ENCODE measurements at regions not wholly inside any gene's neighbourhood (a gene's known extent, or its start where the extent isn't known, plus 50 kb on each side); places are given as distances from the start of the nearest gene placed in this dataset.

GRCh38 chr4:186481998-186482790 is 73.2 kb downstream of the MTNR1A start:
- peaks cover 5% of the 10 kb centered on the region for H3K4me1 Mint-ChIP-seq (ENCODE audit: low read depth, unreplicated experiment)
- TF ChIP-seq, protein P1, sequence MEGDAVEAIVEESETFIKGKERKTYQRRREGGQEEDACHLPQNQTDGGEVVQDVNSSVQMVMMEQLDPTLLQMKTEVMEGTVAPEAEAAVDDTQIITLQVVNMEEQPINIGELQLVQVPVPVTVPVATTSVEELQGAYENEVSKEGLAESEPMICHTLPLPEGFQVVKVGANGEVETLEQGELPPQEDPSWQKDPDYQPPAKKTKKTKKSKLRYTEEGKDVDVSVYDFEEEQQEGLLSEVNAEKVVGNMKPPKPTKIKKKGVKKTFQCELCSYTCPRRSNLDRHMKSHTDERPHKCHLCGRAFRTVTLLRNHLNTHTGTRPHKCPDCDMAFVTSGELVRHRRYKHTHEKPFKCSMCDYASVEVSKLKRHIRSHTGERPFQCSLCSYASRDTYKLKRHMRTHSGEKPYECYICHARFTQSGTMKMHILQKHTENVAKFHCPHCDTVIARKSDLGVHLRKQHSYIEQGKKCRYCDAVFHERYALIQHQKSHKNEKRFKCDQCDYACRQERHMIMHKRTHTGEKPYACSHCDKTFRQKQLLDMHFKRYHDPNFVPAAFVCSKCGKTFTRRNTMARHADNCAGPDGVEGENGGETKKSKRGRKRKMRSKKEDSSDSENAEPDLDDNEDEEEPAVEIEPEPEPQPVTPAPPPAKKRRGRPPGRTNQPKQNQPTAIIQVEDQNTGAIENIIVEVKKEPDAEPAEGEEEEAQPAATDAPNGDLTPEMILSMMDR (IDR thresholded peaks at IDR 0.05; ENCODE audit: partially characterized antibody, unreplicated experiment): no peak
- peaks cover 2% of the 10 kb centered on the region for H3K27me3 Mint-ChIP-seq (ENCODE audit: unreplicated experiment)
- DNase-seq: no peak
- H3K27ac Mint-ChIP-seq (ENCODE audit: unreplicated experiment): peak overlapping the region; percentile 54
- H3K9me3 Mint-ChIP-seq (ENCODE audit: unreplicated experiment): peaks cover 2% of the 10 kb centered on the region
- H3K4me3 Mint-ChIP-seq (ENCODE audit: unreplicated experiment): no peak overlapping the region
- H3K36me3 Mint-ChIP-seq (ENCODE audit: unreplicated experiment): no peaks in the 10 kb centered on the region

- Mint-ChIP-seq H3K9me3 (ENCODE audit: unreplicated experiment) (peaks cover 2% of the 10 kb centered on the region), H3K27ac (ENCODE audit: unreplicated experiment) (no peak overlapping the region), H3K4me3 (ENCODE audit: unreplicated experiment) (no peak overlapping the region), H3K36me3 (ENCODE audit: unreplicated experiment) (no peaks in the 10 kb centered on the region), H3K27me3 (ENCODE audit: unreplicated experiment) (no peaks in the 10 kb centered on the region), H3K4me1 (ENCODE audit: low read depth, unreplicated experiment) (no peaks in the 10 kb centered on the region)
- DNase-seq: no peak
- TF ChIP-seq, protein P1 (IDR thresholded peaks at IDR 0.05; ENCODE audit: partially characterized antibody, unreplicated experiment): no peak
Observed at GRCh38 chr4:186475202-186475601, 80.2 kb downstream of the MTNR1A start.

DNA sequence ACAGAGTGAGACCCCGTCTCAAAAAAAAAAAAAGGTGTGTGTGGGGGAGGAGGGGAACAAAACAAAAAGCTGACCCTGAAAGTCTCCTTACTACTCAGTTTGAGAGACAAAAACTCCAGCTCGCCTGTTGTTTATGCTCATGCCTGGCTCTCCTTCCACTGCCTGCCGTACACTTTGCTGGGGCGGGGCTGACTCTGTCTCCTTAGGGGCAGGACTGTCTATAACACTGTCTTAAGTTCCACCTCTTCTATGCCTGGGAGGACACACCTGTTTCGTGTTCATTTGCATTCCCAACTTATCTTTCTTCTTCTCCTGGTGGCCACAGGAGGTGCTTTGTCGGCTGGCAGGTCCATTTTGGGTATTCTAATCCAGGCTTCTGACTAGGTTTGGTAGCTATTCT is 81.4 kb downstream of the MTNR1A start:
- TF ChIP-seq, protein P1 (IDR thresholded peaks at IDR 0.05; ENCODE audit: partially characterized antibody, unreplicated experiment): no peak
- H3K4me1 Mint-ChIP-seq (ENCODE audit: low read depth, unreplicated experiment): no peaks in the 10 kb centered on the region
- no peak overlapping the region for H3K27ac Mint-ChIP-seq (ENCODE audit: unreplicated experiment)

GRCh38 chr4:186472948-186473347 is 82.4 kb downstream of the MTNR1A start:
- peaks cover 5% of the 10 kb centered on the region for H3K9me3 Mint-ChIP-seq (ENCODE audit: unreplicated experiment)
- H3K4me1 Mint-ChIP-seq (ENCODE audit: low read depth, unreplicated experiment): no peaks in the 10 kb centered on the region
- H3K27me3 Mint-ChIP-seq (ENCODE audit: unreplicated experiment): no peaks in the 10 kb centered on the region
- TF ChIP-seq, protein P1 (IDR thresholded peaks at IDR 0.05; ENCODE audit: partially characterized antibody, unreplicated experiment): peak; percentile 82
- H3K36me3 Mint-ChIP-seq (ENCODE audit: unreplicated experiment): no peaks in the 10 kb centered on the region
- DNase-seq: no peak
- no peak overlapping the region for H3K4me3 Mint-ChIP-seq (ENCODE audit: unreplicated experiment)
- H3K27ac Mint-ChIP-seq (ENCODE audit: unreplicated experiment): no peak overlapping the region

More for the DNA sequence above, 81.4 kb downstream of the MTNR1A start:
- H3K27me3 Mint-ChIP-seq (ENCODE audit: unreplicated experiment): no peaks in the 10 kb centered on the region
- no peaks in the 10 kb centered on the region for H3K36me3 Mint-ChIP-seq (ENCODE audit: unreplicated experiment)
- DNase-seq: no peak
- H3K4me3 Mint-ChIP-seq (ENCODE audit: unreplicated experiment): no peak overlapping the region
- H3K9me3 Mint-ChIP-seq (ENCODE audit: unreplicated experiment): peaks cover 5% of the 10 kb centered on the region

GRCh38 chr4:186471441-186471840 is 83.9 kb downstream of the MTNR1A start:
- TF ChIP-seq, protein P1 (IDR thresholded peaks at IDR 0.05; ENCODE audit: partially characterized antibody, unreplicated experiment): no peak
- no peaks in the 10 kb centered on the region for H3K27me3 Mint-ChIP-seq (ENCODE audit: unreplicated experiment)
- DNase-seq: no peak
- H3K4me1 Mint-ChIP-seq (ENCODE audit: low read depth, unreplicated experiment): no peaks in the 10 kb centered on the region
- peaks cover 5% of the 10 kb centered on the region for H3K9me3 Mint-ChIP-seq (ENCODE audit: unreplicated experiment)
- no peak overlapping the region for H3K27ac Mint-ChIP-seq (ENCODE audit: unreplicated experiment)
- no peak overlapping the region for H3K4me3 Mint-ChIP-seq (ENCODE audit: unreplicated experiment)
- no peaks in the 10 kb centered on the region for H3K36me3 Mint-ChIP-seq (ENCODE audit: unreplicated experiment)
